ENCODE measurements at regions not wholly inside any gene's neighbourhood (a gene's known extent, or its start where the extent isn't known, plus 50 kb on each side); places are given as distances from the start of the nearest gene placed in this dataset.

DNA sequence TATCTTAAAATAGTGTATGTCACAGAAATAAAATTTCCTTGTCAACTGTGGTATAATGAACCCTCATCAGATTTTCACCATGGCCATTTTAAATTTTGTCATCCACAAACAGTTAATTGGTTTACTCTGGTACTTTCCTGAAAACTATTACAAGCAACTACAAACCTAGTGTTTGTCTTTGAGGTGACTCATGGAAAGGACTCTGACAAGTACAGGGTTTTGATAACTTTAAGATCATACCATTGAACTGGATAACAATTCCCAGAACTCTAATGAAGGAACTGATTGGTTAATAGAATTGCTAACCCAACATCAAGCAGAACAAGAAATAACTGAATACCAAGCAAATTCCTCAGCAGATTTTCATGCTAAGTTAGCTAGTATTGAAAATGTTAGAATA lies 237.7 kb upstream of the IPO5 start:
- TF ChIP-seq CTCF (IDR thresholded peaks at IDR 0.05) = no peak
- TF ChIP-seq POLR2A (IDR thresholded peaks at IDR 0.05) = no peak
- no peak for TF ChIP-seq EP300 (IDR thresholded peaks at IDR 0.05)
